Astrocyte of the cerebellum (primary cell): ENCODE measurements at regions not wholly inside any gene's neighbourhood (a gene's known extent, or its start where the extent isn't known, plus 50 kb on each side); places are given as distances from the start of the nearest gene placed in this dataset.

Experiments used
- DNase-seq: peaks from one replicate; pipeline ENCODE4 v3.0.0-alpha.2; 2011; ENCODE audit warnings: low read depth
- H3K4me3 ChIP-seq: 2 replicates; pipeline ENCODE4 v1.5.1; 2011; ENCODE audit warnings: mild to moderate bottlenecking, low read depth, low read length, moderate library complexity
- in situ Hi-C: cut with HindIII; loops from 2 replicates; pipeline ENCODE4 v1.10.0; 2017; ENCODE audit warnings: low sequenced_read_pairs
- TF ChIP-seq, protein P1 (sequence below): IDR thresholded peaks from 2 replicates; pipeline ENCODE4 v1.5.1; 2012; ENCODE audit warnings: low read length, low read depth, moderate library complexity, mild to moderate bottlenecking; ENCODE audit errors: missing control alignments

DNA sequence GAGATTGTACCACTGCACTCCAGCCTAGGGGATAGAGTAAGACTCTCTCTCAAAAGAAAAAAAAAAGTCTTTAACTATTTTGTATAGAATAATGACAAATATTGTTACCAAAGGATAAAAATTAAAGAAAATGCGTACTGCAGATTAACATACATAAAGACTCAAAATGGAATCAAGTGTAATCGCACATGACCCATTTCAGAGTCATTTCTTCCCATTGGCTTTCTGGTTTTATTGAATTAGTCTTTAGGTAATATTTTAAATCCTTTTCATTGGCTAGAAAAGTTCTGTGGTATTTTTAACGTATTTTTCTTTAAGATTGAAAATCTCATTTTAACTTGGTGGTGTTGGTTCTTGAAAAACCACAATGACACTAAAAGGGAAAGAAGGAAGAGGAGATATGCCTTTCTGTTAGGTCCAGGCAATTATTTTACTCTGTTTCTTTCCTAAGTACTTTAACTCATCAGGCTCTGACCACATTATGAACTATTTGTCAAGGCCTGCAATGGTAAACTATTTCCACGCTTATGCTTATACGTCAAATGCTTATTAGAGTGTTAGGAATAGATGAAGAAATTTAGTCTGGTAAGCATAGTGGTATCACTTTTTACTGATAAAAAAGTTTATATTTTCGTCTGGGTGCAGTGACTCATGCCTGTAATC, 52.3 kb downstream of the PLEKHG1 start:
- H3K4me3 ChIP-seq = no peak overlapping the region
- in situ Hi-C loops = no loop called here
- no peak for DNase-seq
- TF ChIP-seq, protein P1, sequence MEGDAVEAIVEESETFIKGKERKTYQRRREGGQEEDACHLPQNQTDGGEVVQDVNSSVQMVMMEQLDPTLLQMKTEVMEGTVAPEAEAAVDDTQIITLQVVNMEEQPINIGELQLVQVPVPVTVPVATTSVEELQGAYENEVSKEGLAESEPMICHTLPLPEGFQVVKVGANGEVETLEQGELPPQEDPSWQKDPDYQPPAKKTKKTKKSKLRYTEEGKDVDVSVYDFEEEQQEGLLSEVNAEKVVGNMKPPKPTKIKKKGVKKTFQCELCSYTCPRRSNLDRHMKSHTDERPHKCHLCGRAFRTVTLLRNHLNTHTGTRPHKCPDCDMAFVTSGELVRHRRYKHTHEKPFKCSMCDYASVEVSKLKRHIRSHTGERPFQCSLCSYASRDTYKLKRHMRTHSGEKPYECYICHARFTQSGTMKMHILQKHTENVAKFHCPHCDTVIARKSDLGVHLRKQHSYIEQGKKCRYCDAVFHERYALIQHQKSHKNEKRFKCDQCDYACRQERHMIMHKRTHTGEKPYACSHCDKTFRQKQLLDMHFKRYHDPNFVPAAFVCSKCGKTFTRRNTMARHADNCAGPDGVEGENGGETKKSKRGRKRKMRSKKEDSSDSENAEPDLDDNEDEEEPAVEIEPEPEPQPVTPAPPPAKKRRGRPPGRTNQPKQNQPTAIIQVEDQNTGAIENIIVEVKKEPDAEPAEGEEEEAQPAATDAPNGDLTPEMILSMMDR = no peak

DNA sequence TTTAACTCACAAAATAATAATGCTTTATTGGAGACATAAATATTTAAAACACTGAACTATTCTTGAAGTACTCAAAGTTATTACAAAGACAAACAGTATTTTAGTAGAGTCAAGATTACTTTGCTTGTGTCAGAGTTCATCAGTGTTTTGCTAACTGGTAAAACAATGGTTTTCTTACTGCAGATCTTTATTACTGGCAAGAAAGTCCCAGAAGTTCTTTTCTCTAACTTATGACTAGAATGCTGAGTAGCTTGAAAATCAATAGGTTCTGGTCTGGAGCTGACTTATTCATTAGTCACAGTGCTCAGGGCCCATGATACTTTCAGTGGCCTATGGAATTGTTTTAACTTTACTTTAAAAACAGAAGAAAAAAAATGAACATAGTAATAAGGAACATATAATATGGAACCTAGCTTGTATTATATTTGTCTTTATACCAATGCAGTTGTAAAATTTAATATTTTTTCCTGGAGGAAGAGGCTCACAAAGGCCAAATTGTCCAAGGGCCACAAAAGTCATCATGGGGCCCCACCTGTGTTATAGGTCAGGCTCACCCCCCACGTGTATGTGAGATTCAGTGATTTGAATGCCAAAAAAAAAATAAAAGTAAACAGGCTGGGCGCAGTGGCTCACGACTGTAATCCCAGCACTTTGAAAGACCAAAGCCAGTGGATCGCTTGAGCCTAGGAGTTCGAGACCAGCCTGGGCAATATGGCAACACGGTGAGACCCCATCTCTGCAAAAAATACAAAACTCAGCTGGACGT, 53.3 kb downstream of the PLEKHG1 start:
- DNase-seq = no peak

DNA sequence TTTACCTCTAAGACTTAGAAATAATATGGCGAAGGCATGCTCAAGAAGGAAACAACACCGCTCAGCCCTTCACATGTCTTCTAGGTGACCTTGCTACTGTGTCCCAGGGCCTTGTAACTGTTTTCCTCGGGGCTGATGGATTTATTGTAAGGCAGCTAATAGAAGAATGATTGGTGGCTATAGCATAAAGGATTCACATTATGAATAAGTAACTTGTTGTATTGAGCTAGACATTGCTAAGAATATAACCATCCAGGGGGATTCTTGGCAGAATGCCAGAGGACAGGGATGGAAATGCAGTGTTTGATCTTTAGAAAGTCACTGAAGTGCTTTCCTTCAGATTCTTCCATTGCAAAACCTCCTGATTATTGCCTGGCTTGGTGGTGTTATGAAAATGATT, 54.9 kb downstream of the PLEKHG1 start:
- H3K4me3 ChIP-seq = no peak overlapping the region
- TF ChIP-seq, protein P1 = no peak
- in situ Hi-C loops = no loop called here
- DNase-seq = no peak

More for the DNA sequence above, 53.3 kb downstream of the PLEKHG1 start:
- in situ Hi-C loops = no loop called here
- TF ChIP-seq, protein P1 = no peak
- no peak overlapping the region for H3K4me3 ChIP-seq

DNA sequence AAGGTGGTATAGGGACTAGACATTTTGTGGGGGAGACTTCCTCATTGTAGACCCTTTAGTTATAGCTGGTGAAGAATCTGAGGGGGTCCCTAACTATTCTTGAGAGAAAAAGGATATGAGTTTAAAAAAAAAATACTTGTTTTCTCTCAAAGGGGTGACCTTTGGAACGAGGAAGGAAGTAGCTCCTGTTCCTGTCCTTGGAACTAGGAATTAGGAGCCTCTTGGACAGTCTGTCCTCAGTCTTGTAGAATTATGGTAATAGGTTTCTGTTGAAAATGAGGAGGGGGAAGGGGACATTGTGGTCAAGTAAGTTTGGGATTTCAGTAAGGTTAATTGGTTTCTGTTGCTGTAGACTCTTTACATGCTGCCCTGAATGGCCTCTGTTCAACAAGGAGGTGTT, 56.5 kb downstream of the PLEKHG1 start:
- in situ Hi-C loops = no loop called here
- no peak overlapping the region for H3K4me3 ChIP-seq
- DNase-seq = no peak
- TF ChIP-seq, protein P1 = no peak

DNA sequence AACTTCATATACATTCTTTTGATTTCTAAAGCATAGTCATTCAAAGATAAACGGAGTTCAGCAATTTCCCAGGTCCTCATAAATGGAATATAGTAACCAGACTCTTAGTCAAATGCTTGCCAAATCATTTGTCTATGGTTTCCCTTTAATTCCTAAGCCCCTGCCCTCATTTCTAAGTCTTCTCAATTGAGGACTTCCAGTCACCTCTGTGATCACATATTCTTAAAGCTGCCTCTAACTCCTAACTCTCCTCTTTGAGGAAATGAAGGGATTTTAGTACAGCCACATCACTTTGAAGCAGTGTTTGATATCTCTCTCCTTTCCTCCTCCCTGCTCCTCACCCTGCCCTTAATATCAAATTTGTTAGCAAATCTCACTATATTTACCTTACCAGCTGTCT, 58.7 kb downstream of the PLEKHG1 start:
- TF ChIP-seq, protein P1 = no peak
- H3K4me3 ChIP-seq = no peak overlapping the region
- no peak for DNase-seq
- in situ Hi-C loops = no loop called here

DNA sequence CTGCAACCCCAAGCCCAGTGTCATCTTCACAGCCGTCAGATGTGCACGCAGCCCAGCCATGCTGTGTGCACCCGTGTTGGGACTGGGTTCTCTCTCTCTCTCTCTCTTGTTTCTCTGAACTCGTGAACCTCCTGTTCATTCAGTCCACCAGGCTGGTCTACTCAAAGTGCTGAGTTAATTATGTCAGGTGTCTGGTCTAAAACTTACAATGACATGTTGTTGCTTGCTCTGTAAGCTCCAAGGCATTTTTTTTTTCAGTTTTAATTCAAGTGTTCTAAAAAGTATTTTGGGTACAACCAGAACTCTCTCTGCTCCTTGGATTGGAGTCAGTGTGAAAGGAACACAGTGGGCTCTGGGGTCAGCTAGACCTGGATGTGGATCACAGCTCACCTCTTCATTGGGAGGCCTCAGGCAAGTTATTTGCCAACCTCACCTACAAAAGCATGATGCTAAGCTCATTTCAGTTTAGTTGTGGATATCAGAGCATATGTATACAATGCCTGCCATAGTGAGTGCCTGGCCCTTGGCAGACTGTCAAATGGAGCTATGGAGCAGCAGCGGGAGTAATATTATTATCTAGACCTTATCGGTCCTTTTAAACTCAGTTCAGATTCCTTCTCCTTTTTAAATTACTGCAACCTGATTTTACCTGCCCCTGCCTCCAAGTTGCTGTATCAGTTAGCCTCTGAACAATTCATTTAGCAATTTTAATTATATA, 59.5 kb downstream of the PLEKHG1 start:
- TF ChIP-seq, protein P1 = no peak
- no peak overlapping the region for H3K4me3 ChIP-seq
- DNase-seq = no peak
- in situ Hi-C loops = no loop called here
